ENCODE measurements at regions not wholly inside any gene's neighbourhood (a gene's known extent, or its start where the extent isn't known, plus 50 kb on each side); places are given as distances from the start of the nearest gene placed in this dataset.
"Not testable (repeated sequence)": the region's sequence is repeated elsewhere in the genome, so short reads cannot be mapped to it uniquely, and the experiment has no call there.

DNA sequence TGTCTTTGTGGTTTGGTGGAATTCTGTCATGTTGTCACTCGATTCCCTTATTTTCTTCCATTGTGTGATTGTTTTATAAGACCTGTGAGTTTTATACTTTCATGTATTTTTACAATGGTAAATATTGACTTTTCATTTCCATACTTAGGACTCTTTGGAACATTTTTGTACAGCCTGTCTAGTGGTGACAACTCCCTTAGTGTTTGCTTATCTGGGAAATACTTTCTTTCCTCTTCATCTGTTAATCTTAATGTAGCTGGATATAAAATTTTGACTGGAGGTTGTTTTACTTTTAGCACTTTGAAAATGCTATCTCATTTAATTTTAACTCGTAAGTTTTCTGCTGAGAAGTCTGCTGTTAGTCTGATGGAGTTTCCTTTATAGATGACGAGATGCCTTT is 310.5 kb downstream of the NUF2 start:
- H3K27ac ChIP-seq (ENCODE audit: low read length), result no peak overlapping the region
- no peak for TF ChIP-seq CTCF (IDR thresholded peaks at IDR 0.05; ENCODE audit: low read depth, low read length)
- H3K36me3 ChIP-seq (replicated peaks; ENCODE audit: low read depth, low read length), result no peaks in the 10 kb centered on the region
- no peaks in the 10 kb centered on the region for H3K27me3 ChIP-seq (ENCODE audit: low read depth, low read length)
- 0 out of 2 replicates have a peak, but pooled peaks cover 7% of the 10 kb centered on the region for H3K9me3 ChIP-seq (ENCODE audit: insufficient read depth, low read length)
- no peak overlapping the region for H3K9ac ChIP-seq (ENCODE audit: low read length)
- H3K4me2 ChIP-seq (ENCODE audit: low read length), result no peak overlapping the region
- H4K20me1 ChIP-seq (ENCODE audit: insufficient read depth, low read length), result no peaks in the 10 kb centered on the region
- H2AFZ ChIP-seq (ENCODE audit: low read depth, low read length), result no peak overlapping the region
- no peaks in the 10 kb centered on the region for H3K4me1 ChIP-seq (ENCODE audit: low read length)
- H3K4me3 ChIP-seq (ENCODE audit: low read length), result no peak overlapping the region
- H3K79me2 ChIP-seq (ENCODE audit: low read length), result no peaks in the 10 kb centered on the region

- Histone ChIP-seq H2AFZ (ENCODE audit: low read depth, low read length) (no peak overlapping the region), H3K4me3 (ENCODE audit: low read length) (no peak overlapping the region), H3K36me3 (replicated peaks; ENCODE audit: low read depth, low read length) (no peaks in the 10 kb centered on the region), H3K79me2 (ENCODE audit: low read length) (no peaks in the 10 kb centered on the region), H3K9me3 (ENCODE audit: insufficient read depth, low read length) (0 out of 2 replicates have a peak, but pooled peaks cover 7% of the 10 kb centered on the region), H4K20me1 (ENCODE audit: insufficient read depth, low read length) (no peaks in the 10 kb centered on the region), H3K27ac (ENCODE audit: low read length) (no peak overlapping the region), H3K4me2 (ENCODE audit: low read length) (no peak overlapping the region), H3K4me1 (ENCODE audit: low read length) (no peaks in the 10 kb centered on the region), H3K27me3 (ENCODE audit: low read depth, low read length) (no peaks in the 10 kb centered on the region), H3K9ac (ENCODE audit: low read length) (no peak overlapping the region)
- TF ChIP-seq EZH2phosphoT487 (IDR thresholded peaks at IDR 0.05; ENCODE audit: low read depth), result no peak
- TF ChIP-seq CTCF (IDR thresholded peaks at IDR 0.05; ENCODE audit: low read depth, low read length), result no peak
Measured at GRCh38 chr1:163633366-163633765, 311.6 kb downstream of the NUF2 start.

- H2AFZ ChIP-seq (ENCODE audit: low read depth, low read length); H3K27me3 ChIP-seq (ENCODE audit: low read depth, low read length); H3K79me2 ChIP-seq (ENCODE audit: low read length); H3K9ac ChIP-seq (ENCODE audit: low read length); H4K20me1 ChIP-seq (ENCODE audit: insufficient read depth, low read length); H3K4me2 ChIP-seq (ENCODE audit: low read length); H3K27ac ChIP-seq (ENCODE audit: low read length); H3K9me3 ChIP-seq (ENCODE audit: insufficient read depth, low read length); H3K36me3 ChIP-seq (replicated peaks; ENCODE audit: low read depth, low read length); H3K4me1 ChIP-seq (ENCODE audit: low read length); H3K4me3 ChIP-seq (ENCODE audit: low read length): not testable (repeated sequence)
Measured at GRCh38 chr1:163645676-163646075, 323.9 kb downstream of the NUF2 start.

DNA sequence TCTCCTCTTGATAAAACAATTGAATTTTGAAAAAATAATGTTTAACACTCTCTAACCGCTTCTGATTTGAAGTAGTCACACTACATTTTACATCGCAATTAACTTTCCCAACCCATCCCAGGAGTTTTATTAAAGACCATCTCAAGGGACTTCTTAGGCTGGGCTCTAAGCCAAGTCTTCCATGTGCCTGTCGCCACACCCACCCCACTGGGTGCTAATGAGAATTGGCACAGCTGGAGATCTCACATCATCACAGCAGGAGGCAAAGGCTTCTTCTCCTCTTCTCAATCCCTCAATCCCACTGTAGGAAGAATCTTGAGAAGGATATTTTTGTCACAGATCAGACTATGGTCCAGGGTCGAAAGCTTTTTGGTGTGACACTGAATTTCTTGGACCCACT is 328.9 kb downstream of the NUF2 start:
- Histone ChIP-seq H3K9me3 (ENCODE audit: insufficient read depth, low read length) (no peaks in the 10 kb centered on the region), H2AFZ (ENCODE audit: low read depth, low read length) (no peak overlapping the region)

More for the DNA sequence above, 328.9 kb downstream of the NUF2 start:
- H3K27ac ChIP-seq (ENCODE audit: low read length), result no peak overlapping the region
- no peak for TF ChIP-seq EZH2phosphoT487 (IDR thresholded peaks at IDR 0.05; ENCODE audit: low read depth)
- no peak for TF ChIP-seq CTCF (IDR thresholded peaks at IDR 0.05; ENCODE audit: low read depth, low read length)
- H3K79me2 ChIP-seq (ENCODE audit: low read length), result no peaks in the 10 kb centered on the region
- no peaks in the 10 kb centered on the region for H3K4me1 ChIP-seq (ENCODE audit: low read length)
- peaks cover 5% of the 10 kb centered on the region; the same call in 1 of the 2 replicates for H3K27me3 ChIP-seq (ENCODE audit: low read depth, low read length)
- H3K4me3 ChIP-seq (ENCODE audit: low read length), result no peak overlapping the region
- H3K4me2 ChIP-seq (ENCODE audit: low read length), result no peak overlapping the region
- no peak overlapping the region for H3K9ac ChIP-seq (ENCODE audit: low read length)
- H4K20me1 ChIP-seq (ENCODE audit: insufficient read depth, low read length), result no peaks in the 10 kb centered on the region
- H3K36me3 ChIP-seq (replicated peaks; ENCODE audit: low read depth, low read length), result no peaks in the 10 kb centered on the region
